Suprapubic skin (tissue), 4 donors: ENCODE measurements at regions not wholly inside any gene's neighbourhood (a gene's known extent, or its start where the extent isn't known, plus 50 kb on each side); places are given as distances from the start of the nearest gene placed in this dataset.

Experiments
- POLR2A ChIP-seq, 2 donors: fragments of 450-650 bp; IDR thresholded peaks; one replicate each; pipeline ENCODE4 v1.6.1; 2017; ENCODE audit warnings: antibody characterized with exemption in 2 of 2, mild to moderate bottlenecking in 2 of 2, moderate library complexity in 2 of 2
- POLR2AphosphoS5 ChIP-seq, 3 donors: sonication (generic); formaldehyde crosslinking; IDR thresholded peaks; one replicate each; pipeline ENCODE4 v1.6.1; 2017; ENCODE audit warnings: antibody characterized with exemption in 3 of 3

DNA sequence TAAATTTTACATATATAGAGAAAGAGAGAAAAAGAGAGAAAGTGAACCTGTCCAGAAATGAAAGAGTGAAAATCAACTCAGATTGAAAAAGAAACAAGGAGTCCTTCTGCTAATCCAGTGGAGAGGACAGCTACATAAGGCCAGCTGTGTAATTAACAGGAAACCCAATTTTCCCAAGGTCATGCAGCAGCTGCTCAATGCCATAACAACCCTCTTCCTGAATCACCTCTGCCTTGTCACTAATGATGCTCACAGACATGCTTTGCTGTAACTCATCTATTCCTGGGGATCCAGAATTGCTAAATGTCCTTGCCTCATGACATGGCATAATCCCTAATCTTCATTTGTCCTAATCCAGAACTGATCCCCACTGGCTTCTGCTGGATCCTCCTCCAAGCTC lies 288.6 kb downstream of the NEBL start:
- TF ChIP-seq POLR2AphosphoS5 (IDR thresholded peaks at IDR 0.05) = no peak
- TF ChIP-seq POLR2A (IDR thresholded peaks at IDR 0.05) = no peak
